ENCODE measurements at regions not wholly inside any gene's neighbourhood (a gene's known extent, or its start where the extent isn't known, plus 50 kb on each side); places are given as distances from the start of the nearest gene placed in this dataset.

GRCh38 chr14:85235868-85236267 is 294.1 kb upstream of the FLRT2 start:
- TF ChIP-seq CTCF (IDR thresholded peaks at IDR 0.05; ENCODE audit: insufficient read depth, low read length) (no peak), POLR2AphosphoS5 (IDR thresholded peaks at IDR 0.05; ENCODE audit: low read depth) (no peak), GABPA (IDR thresholded peaks at IDR 0.05; ENCODE audit: low read depth) (no peak), SPI1 (IDR thresholded peaks at IDR 0.05; ENCODE audit: borderline replicate concordance, low read depth) (no peak)
- TF ChIP-seq, protein P1, sequence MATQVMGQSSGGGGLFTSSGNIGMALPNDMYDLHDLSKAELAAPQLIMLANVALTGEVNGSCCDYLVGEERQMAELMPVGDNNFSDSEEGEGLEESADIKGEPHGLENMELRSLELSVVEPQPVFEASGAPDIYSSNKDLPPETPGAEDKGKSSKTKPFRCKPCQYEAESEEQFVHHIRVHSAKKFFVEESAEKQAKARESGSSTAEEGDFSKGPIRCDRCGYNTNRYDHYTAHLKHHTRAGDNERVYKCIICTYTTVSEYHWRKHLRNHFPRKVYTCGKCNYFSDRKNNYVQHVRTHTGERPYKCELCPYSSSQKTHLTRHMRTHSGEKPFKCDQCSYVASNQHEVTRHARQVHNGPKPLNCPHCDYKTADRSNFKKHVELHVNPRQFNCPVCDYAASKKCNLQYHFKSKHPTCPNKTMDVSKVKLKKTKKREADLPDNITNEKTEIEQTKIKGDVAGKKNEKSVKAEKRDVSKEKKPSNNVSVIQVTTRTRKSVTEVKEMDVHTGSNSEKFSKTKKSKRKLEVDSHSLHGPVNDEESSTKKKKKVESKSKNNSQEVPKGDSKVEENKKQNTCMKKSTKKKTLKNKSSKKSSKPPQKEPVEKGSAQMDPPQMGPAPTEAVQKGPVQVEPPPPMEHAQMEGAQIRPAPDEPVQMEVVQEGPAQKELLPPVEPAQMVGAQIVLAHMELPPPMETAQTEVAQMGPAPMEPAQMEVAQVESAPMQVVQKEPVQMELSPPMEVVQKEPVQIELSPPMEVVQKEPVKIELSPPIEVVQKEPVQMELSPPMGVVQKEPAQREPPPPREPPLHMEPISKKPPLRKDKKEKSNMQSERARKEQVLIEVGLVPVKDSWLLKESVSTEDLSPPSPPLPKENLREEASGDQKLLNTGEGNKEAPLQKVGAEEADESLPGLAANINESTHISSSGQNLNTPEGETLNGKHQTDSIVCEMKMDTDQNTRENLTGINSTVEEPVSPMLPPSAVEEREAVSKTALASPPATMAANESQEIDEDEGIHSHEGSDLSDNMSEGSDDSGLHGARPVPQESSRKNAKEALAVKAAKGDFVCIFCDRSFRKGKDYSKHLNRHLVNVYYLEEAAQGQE (IDR thresholded peaks at IDR 0.05; ENCODE audit: insufficient replicate concordance, low read depth): no peak
